Tibial nerve (tissue), 3 donors: ENCODE measurements at regions not wholly inside any gene's neighbourhood (a gene's known extent, or its start where the extent isn't known, plus 50 kb on each side); places are given as distances from the start of the nearest gene placed in this dataset.

Experiments used
- CTCF ChIP-seq, 5 experiments: fragments of 200-600 bp in 3 of 5; fragments of 450-650 bp in 2 of 5; sonication (generic) in 3 of 5; IDR thresholded peaks; one replicate each; pipeline ENCODE4 v1.5.1; 2016 to 2019; ENCODE audit warnings: antibody characterized with exemption in 5 of 5, mild to moderate bottlenecking in 3 of 5, moderate library complexity in 2 of 5
- POLR2A ChIP-seq, 2 donors: fragments of 450-650 bp; IDR thresholded peaks; one replicate each; pipeline ENCODE4 v1.6.1; 2017; ENCODE audit warnings: antibody characterized with exemption in 2 of 2, mild to moderate bottlenecking in 2 of 2, moderate library complexity in 2 of 2

DNA sequence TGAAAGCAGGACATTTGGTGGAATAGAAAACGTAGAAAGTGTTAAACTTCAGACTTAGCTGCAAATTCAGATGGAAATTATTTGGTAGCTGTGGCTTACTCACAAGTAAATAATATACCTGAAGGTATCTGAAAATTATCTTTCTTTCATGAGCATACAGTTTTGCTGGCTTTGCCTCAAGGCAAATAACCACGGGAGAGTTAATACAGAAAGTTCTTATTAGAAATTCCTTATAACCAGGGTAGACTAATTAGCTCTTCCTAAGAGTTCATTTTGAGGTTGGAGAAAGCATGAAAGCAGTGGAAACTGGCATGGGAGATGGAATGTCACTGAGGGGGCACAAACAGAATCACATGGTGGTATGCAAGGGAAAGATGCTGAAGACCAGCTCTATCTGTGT is 217.5 kb downstream of the CD83 start:
- TF ChIP-seq CTCF (IDR thresholded peaks at IDR 0.05) (no peak), POLR2A (IDR thresholded peaks at IDR 0.05) (no peak)
